Heart left ventricle (tissue), 13 donors: ENCODE measurements at regions not wholly inside any gene's neighbourhood (a gene's known extent, or its start where the extent isn't known, plus 50 kb on each side); places are given as distances from the start of the nearest gene placed in this dataset.

Source experiments
- POLR2A ChIP-seq, 2 donors: fragments of 450-650 bp; IDR thresholded peaks; one replicate each; pipeline ENCODE4 v1.6.1; 2017; ENCODE audit warnings: antibody characterized with exemption in 2 of 2, mild to moderate bottlenecking in 2 of 2, moderate library complexity in 2 of 2
- TF ChIP-seq, protein P1 (sequence below), 12 donors: fragments of 200-600 bp; sonication (generic) in 4 of 12; IDR thresholded peaks; one replicate each; pipeline versions ENCODE4 v1.5.0 to v1.8.0; 2018 to 2022; ENCODE audit warnings: antibody characterized with exemption in 12 of 12, mild to moderate bottlenecking in 5 of 12
- donor health status: ischemic (EF 13 %, LVEDD 7.1; RV severe dilation, severe dysfunction).
- donor health status: DM: no; HTN: yes; CAD: no.
- donor health status: DM: no; HTN: no; CAD: no.
- donor health status: ischemic (EF 25% LVEDD 6.9; RV normal size, moderate dysfunction).
- donor health status: ischemic (EF 25% LVEDD 5.7; RV mildly dilated, moderate dysfunction).
- donor health status: ischemic (EF 35%, LVEDD 5.7; RV mildly dilated, moderate dysfunction).
- donor health status: nonischemic (EF 11% LVEDD 7.7; RV severe dilation, severe dysfunction).
- donor health status: DM: yes; HTN: yes; CAD: no.
- donor health status: PGD.
- donor health status: ischemic (EF 29% LVEDD 5.4; RV normal size, mild dysfunction).
- donor health status: nonischemic (EF 23%, LVEDD 6.1; RV moderate dilation, normal function).

DNA sequence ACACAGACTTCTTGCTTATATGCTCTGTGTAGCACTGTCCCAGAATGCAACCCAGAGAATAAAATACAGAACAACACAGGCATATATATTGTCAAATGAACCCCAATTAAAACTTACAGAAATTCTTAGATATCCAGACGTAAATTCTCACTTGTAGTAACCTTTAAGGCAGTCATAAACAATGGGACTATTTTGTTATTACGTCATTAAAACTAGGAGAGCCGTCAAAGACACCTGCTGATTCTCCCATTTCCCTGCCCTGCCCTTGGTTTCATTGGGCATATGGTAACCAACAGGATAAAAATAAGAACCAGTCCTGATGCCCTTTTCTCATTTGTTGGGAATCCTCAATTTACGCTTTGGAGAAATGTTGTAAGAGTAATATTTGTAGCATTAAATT is 871.3 kb upstream of the EYS start:
- no peak for TF ChIP-seq POLR2A (IDR thresholded peaks at IDR 0.05)
- TF ChIP-seq, protein P1, sequence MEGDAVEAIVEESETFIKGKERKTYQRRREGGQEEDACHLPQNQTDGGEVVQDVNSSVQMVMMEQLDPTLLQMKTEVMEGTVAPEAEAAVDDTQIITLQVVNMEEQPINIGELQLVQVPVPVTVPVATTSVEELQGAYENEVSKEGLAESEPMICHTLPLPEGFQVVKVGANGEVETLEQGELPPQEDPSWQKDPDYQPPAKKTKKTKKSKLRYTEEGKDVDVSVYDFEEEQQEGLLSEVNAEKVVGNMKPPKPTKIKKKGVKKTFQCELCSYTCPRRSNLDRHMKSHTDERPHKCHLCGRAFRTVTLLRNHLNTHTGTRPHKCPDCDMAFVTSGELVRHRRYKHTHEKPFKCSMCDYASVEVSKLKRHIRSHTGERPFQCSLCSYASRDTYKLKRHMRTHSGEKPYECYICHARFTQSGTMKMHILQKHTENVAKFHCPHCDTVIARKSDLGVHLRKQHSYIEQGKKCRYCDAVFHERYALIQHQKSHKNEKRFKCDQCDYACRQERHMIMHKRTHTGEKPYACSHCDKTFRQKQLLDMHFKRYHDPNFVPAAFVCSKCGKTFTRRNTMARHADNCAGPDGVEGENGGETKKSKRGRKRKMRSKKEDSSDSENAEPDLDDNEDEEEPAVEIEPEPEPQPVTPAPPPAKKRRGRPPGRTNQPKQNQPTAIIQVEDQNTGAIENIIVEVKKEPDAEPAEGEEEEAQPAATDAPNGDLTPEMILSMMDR (IDR thresholded peaks at IDR 0.05) = no peak
